Heart left ventricle (tissue), 16 donors: ENCODE measurements at regions not wholly inside any gene's neighbourhood (a gene's known extent, or its start where the extent isn't known, plus 50 kb on each side); places are given as distances from the start of the nearest gene placed in this dataset.
A peak's percentile ranks its signal among the peaks of the same experiment; 100 is the strongest.

Experiments
- ATAC-seq, 4 donors: fragments of 200-7000 bp; cut with Tn5 transposase; one replicate each; pipeline ENCODE4 v1.9.1; 2020 to 2022; ENCODE audit warnings: moderate library complexity in 4 of 4, mild to moderate bottlenecking in 3 of 4, moderate number of reproducible peaks in 1 of 4
- DNase-seq, 5 donors: peaks; one replicate each; pipeline ENCODE4 v3.0.0-alpha.2; 2020
- H3K27ac ChIP-seq, 12 donors: fragments of 200-600 bp; sonication (generic) in 4 of 12; one replicate each; pipeline versions ENCODE4 v1.5.0 to v1.8.0; 2016 to 2022; ENCODE audit warnings: mild to moderate bottlenecking in 2 of 12
- H3K27me3 ChIP-seq, 9 donors: fragments of 200-600 bp; sonication (generic) in 2 of 9; one replicate each; pipeline versions ENCODE4 v1.5.1 to v1.8.0; 2016 to 2022; ENCODE audit warnings: mild to moderate bottlenecking in 3 of 9
- H3K36me3 ChIP-seq, 9 donors: fragments of 200-600 bp; sonication (generic) in 2 of 9; one replicate each; pipeline versions ENCODE4 v1.5.0 to v1.8.0; 2018 to 2022; ENCODE audit warnings: mild to moderate bottlenecking in 2 of 9
- H3K4me1 ChIP-seq, 12 donors: fragments of 200-600 bp; sonication (generic) in 4 of 12; one replicate each; pipeline versions ENCODE4 v1.5.0 to v1.8.0; 2016 to 2022; ENCODE audit warnings: mild to moderate bottlenecking in 3 of 12
- H3K4me3 ChIP-seq, 12 donors: fragments of 200-600 bp; sonication (generic) in 4 of 12; one replicate each; pipeline versions ENCODE4 v1.5.0 to v1.8.0; 2017 to 2022; ENCODE audit warnings: mild to moderate bottlenecking in 9 of 12, moderate library complexity in 4 of 12
- H3K9me3 ChIP-seq, 12 donors: fragments of 200-600 bp; sonication (generic) in 4 of 12; one replicate each; pipeline versions ENCODE4 v1.5.0 to v1.8.0; 2016 to 2022; ENCODE audit warnings: mild to moderate bottlenecking in 1 of 12
- CTCF ChIP-seq, 12 donors: fragments of 200-600 bp; sonication (generic) in 4 of 12; IDR thresholded peaks; one replicate each; pipeline versions ENCODE4 v1.5.0 to v1.8.0; 2018 to 2022; ENCODE audit warnings: antibody characterized with exemption in 12 of 12, mild to moderate bottlenecking in 5 of 12
- POLR2A ChIP-seq, 2 donors: fragments of 450-650 bp; IDR thresholded peaks; one replicate each; pipeline ENCODE4 v1.6.1; 2017; ENCODE audit warnings: antibody characterized with exemption in 2 of 2, mild to moderate bottlenecking in 2 of 2, moderate library complexity in 2 of 2
- WGBS, 4 donors: extraction: QIAGEN DNeasy Blood & Tissue Kit in 2 of 4; methylation state at CpG; one replicate each; pipeline versions ENCODE4 v1.1.5 to v1.1.7; 2013 to 2018; 5-methylcytosine and 5-hydroxymethylcytosine counted together
- intact Hi-C, 10 donors: fragments of 100-400 bp; cut with DNase I; formaldehyde crosslinking; loops; one replicate each; pipeline versions ENCODE4 v1.11.1 to v1.14.2; 2022
- donor health status: ischemic (EF 13 %, LVEDD 7.1; RV severe dilation, severe dysfunction).
- donor health status: healthy with polysubstance abuse.
- donor health status: DM: no; HTN: yes; CAD: no.
- donor health status: DM: no; HTN: no; CAD: no.
- donor health status: ischemic (EF 25% LVEDD 6.9; RV normal size, moderate dysfunction).
- donor health status: ischemic (EF 25% LVEDD 5.7; RV mildly dilated, moderate dysfunction).
- donor health status: healthy.
- donor health status: DM: yes; HTN: yes; CAD: no.
- donor health status: ischemic (EF 35%, LVEDD 5.7; RV mildly dilated, moderate dysfunction).
- donor health status: nonischemic (EF 11% LVEDD 7.7; RV severe dilation, severe dysfunction).
- donor health status: DM: yes; HTN: yes; CAD: no.
- donor health status: PGD.
- donor health status: ischemic (EF 29% LVEDD 5.4; RV normal size, mild dysfunction).
- donor health status: nonischemic (EF 23%, LVEDD 6.1; RV moderate dilation, normal function).

- DNase-seq (no peak), ATAC-seq (no peak)
- H3K4me1 ChIP-seq = peaks cover 0 to 26% (median 2%) of the 10 kb centered on the region in 12 donors
- no peak overlapping the region for H3K4me3 ChIP-seq
- intact Hi-C loops = loop anchor here in 1 of 10 donors (10.0 kb wide), 1 partner anchor 125 kb away; no protein-coding TSS in a partner anchor
- H3K36me3 ChIP-seq = no peaks in the 10 kb centered on the region
- TF ChIP-seq POLR2A (IDR thresholded peaks at IDR 0.05) (no peak), CTCF (IDR thresholded peaks at IDR 0.05) (no peak)
- no peaks in the 10 kb centered on the region for H3K27me3 ChIP-seq
- no peak overlapping the region for H3K27ac ChIP-seq
- WGBS, 4 donors = 90 to 98% (median 96%) methylated on average over 2 of the region's 2 CpGs
- H3K9me3 ChIP-seq = peaks cover 0 to 5% (median 0%) of the 10 kb centered on the region in 12 donors
These were observed 429.1 kb upstream of the ZMIZ1 start for GRCh38 chr10:78639629-78640028.

GRCh38 chr10:78640796-78641636, 427.8 kb upstream of the ZMIZ1 start:
- intact Hi-C loops = loop anchor here in 1 of 10 donors (10.0 kb wide), 1 partner anchor 124 kb away; no protein-coding TSS in a partner anchor
- WGBS, 4 donors = 76 to 86% (median 82%) methylated on average over 4 of the region's 4 CpGs
- peaks cover 0 to 7% (median 0%) of the 10 kb centered on the region in 12 donors for H3K9me3 ChIP-seq
- H3K4me3 ChIP-seq = no peak overlapping the region
- no peaks in the 10 kb centered on the region for H3K27me3 ChIP-seq
- TF ChIP-seq POLR2A (IDR thresholded peaks at IDR 0.05) (no peak), CTCF (IDR thresholded peaks at IDR 0.05) (no peak)
- peak in 1 of 5 donors; percentile 28 for DNase-seq
- peaks cover 0 to 14% (median 0%) of the 10 kb centered on the region in 12 donors for H3K4me1 ChIP-seq
- H3K27ac ChIP-seq = peak overlapping the region in 3 of 12 donors; percentile 20 to 26 (median 24)
- peak in 3 of 4 donors; percentile 46 to 66 (median 65) for ATAC-seq
- H3K36me3 ChIP-seq = no peaks in the 10 kb centered on the region

- Histone ChIP-seq H3K36me3 (no peaks in the 10 kb centered on the region), H3K9me3 (peaks cover 0 to 7% (median 0%) of the 10 kb centered on the region in 12 donors), H3K4me1 (peaks cover 0 to 14% (median 0%) of the 10 kb centered on the region in 12 donors), H3K27ac (peak overlapping the region in 3 of 12 donors; percentile 20 to 26 (median 24)), H3K4me3 (no peak overlapping the region), H3K27me3 (no peaks in the 10 kb centered on the region)
- no peak for TF ChIP-seq POLR2A (IDR thresholded peaks at IDR 0.05)
- no peak for TF ChIP-seq CTCF (IDR thresholded peaks at IDR 0.05)
- WGBS, 4 donors = 66 to 83% (median 79%) methylated on average over 5 of the region's 5 CpGs
- intact Hi-C loops = loop anchor here in 1 of 10 donors (10.0 kb wide), 1 partner anchor 123 kb away; no protein-coding TSS in a partner anchor
- no peak for DNase-seq
- ATAC-seq = no peak
These were observed 427.1 kb upstream of the ZMIZ1 start for GRCh38 chr10:78641693-78642092.

DNA sequence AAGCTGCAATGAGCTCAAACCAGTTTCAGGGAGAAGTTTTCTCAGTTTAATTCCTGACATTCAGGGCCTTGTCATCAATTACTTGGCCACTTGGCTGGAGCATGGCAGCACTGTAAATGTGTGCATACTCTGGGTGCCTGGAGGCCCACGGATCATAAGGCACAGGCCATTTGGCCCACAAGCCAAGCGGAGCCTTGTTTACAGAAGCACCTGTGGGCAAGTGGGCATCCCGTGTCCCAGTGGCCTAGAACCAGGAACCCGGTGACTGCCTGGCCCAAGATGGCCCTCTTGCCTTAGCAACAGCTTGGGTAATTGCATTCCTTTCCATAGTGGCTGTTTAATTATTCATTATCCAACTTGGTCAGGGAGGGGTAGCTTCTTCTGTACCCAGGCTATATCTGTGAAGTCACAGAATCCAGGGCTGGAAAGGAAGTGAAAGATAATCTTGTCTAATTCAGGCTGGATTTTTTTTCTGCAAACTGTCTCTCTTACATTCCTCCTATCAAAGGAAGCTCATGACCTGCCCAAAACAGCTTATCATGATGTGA, 426.4 kb upstream of the ZMIZ1 start:
- DNase-seq (no peak), ATAC-seq (no peak)
- peaks cover 0 to 14% (median 0%) of the 10 kb centered on the region in 12 donors for H3K4me1 ChIP-seq
- no peak overlapping the region for H3K4me3 ChIP-seq
- H3K36me3 ChIP-seq = no peaks in the 10 kb centered on the region
- no peak for TF ChIP-seq CTCF (IDR thresholded peaks at IDR 0.05)
- TF ChIP-seq POLR2A (IDR thresholded peaks at IDR 0.05) = no peak
- 86 to 93% (median 91%) methylated on average over 3 to 4 of the region's 4 CpGs for WGBS, 4 donors
- peaks cover 0 to 7% (median 0%) of the 10 kb centered on the region in 12 donors for H3K9me3 ChIP-seq
- intact Hi-C loops = loop anchor here in 1 of 10 donors (10.0 kb wide), 1 partner anchor 122 kb away; no protein-coding TSS in a partner anchor
- H3K27me3 ChIP-seq = no peaks in the 10 kb centered on the region
- H3K27ac ChIP-seq = no peak overlapping the region
